ENCODE measurements at regions not wholly inside any gene's neighbourhood (a gene's known extent, or its start where the extent isn't known, plus 50 kb on each side); places are given as distances from the start of the nearest gene placed in this dataset.
"Not testable (repeated sequence)": the region's sequence is repeated elsewhere in the genome, so short reads cannot be mapped to it uniquely, and the experiment has no call there.

- not testable (repeated sequence) for ATAC-seq (ENCODE audit: insufficient read depth, low read depth); H3K4me1 ChIP-seq (ENCODE audit: insufficient read depth, low read length); H3K9ac ChIP-seq (ENCODE audit: low read depth, low read length); DNase-seq; H2AFZ ChIP-seq (ENCODE audit: low read depth, low read length); H3K36me3 ChIP-seq (ENCODE audit: insufficient read depth, low read length); H3K27ac ChIP-seq (ENCODE audit: low read length); H3K4me2 ChIP-seq (ENCODE audit: insufficient read depth, low read length); H4K20me1 ChIP-seq (ENCODE audit: insufficient read depth, low read length); H3K79me2 ChIP-seq (ENCODE audit: insufficient read depth, low read length); H3K27me3 ChIP-seq (ENCODE audit: insufficient read depth, low read length, poor library complexity); H3K4me3 ChIP-seq (ENCODE audit: low read depth in 1 of 2, low read length in 2 of 2)
- H3K9me3 ChIP-seq (ENCODE audit: insufficient read depth, low read length, severe bottlenecking), result peaks cover 11% of the 10 kb centered on the region
Measured at GRCh38 chr6:168840299-168840698, 399.3 kb downstream of the SMOC2 start.

DNA sequence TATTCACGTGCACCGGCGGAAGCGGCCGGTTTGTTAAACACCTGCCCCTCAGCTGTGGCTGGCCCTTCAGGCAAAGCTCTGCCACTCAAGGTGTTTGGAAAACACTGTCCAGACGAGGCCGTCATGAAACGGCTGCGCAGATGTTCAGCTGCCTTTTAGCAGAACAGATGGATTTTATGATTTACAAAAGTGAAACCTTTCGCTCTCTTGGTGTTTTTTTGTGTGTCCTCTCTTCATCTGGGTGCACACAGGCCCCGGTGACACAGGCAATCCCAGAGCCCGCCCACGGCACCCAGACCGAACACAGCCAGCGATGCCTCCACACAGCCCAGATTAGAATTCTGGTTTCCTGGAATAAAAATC lies 397.0 kb downstream of the SMOC2 start:
- DNase-seq (no peak), ATAC-seq (ENCODE audit: insufficient read depth, low read depth) (no peak)
- no peak overlapping the region for H3K27ac ChIP-seq (ENCODE audit: low read length)
- no peak overlapping the region for H3K4me2 ChIP-seq (ENCODE audit: insufficient read depth, low read length)
- no peaks in the 10 kb centered on the region for H4K20me1 ChIP-seq (ENCODE audit: insufficient read depth, low read length)
- peaks cover 11% of the 10 kb centered on the region for H3K9me3 ChIP-seq (ENCODE audit: insufficient read depth, low read length, severe bottlenecking)
- no peaks in the 10 kb centered on the region for H3K79me2 ChIP-seq (ENCODE audit: insufficient read depth, low read length)
- no peak overlapping the region for H2AFZ ChIP-seq (ENCODE audit: low read depth, low read length)
- no peak for TF ChIP-seq EZH2 (IDR thresholded peaks at IDR 0.05; ENCODE audit: borderline replicate concordance, low read depth, low read length, severe bottlenecking)
- TF ChIP-seq CTCF (IDR thresholded peaks at IDR 0.05; ENCODE audit: borderline replicate concordance, extremely low read depth, low read length, poor library complexity, severe bottlenecking), result no peak
- H3K4me1 ChIP-seq (ENCODE audit: insufficient read depth, low read length), result no peaks in the 10 kb centered on the region
- no peak overlapping the region for H3K9ac ChIP-seq (ENCODE audit: low read depth, low read length)
- no peaks in the 10 kb centered on the region for H3K36me3 ChIP-seq (ENCODE audit: insufficient read depth, low read length)
- H3K27me3 ChIP-seq (ENCODE audit: insufficient read depth, low read length, poor library complexity), result no peaks in the 10 kb centered on the region
- H3K4me3 ChIP-seq (ENCODE audit: low read depth in 1 of 2, low read length in 2 of 2), result no peak overlapping the region

DNA sequence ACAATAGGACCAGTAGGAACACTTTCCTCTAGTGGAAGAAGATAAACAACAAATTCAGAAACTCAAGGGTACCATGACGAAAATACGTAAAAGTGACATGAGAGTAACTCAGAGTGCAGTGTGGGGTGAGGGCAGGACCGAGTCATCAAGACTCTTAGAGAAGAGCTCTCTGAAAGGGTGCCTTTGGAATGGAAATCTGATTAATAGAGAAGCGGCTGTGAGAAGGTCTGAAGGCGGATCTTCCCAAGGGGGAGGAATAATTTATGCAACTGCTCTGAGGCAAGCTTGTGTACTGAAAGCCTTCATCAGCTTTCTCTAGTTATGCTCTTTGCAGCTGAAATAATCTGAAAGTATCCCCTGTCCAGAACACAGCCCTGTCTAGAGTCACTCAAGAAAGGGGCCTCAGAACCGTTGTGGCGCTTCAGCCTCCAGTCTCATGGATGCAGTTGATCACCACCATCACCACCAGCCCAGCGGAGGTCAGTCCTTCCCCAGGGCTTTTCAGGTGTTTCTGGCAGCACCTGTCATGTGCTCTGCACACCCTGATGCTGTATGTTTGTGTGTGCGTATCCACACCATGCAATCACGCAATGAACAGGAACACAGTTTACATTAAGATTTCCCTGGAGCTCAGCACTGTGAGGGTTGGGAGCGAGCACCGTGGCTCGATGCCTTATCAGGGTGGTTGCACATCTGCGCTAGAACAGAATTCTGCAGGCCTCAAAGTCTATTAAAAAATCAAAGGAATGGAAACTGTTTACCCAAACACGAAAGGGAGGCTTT lies 396.5 kb downstream of the SMOC2 start:
- no peaks in the 10 kb centered on the region for H3K4me1 ChIP-seq (ENCODE audit: insufficient read depth, low read length)
- no peaks in the 10 kb centered on the region for H3K27me3 ChIP-seq (ENCODE audit: insufficient read depth, low read length, poor library complexity)
- H4K20me1 ChIP-seq (ENCODE audit: insufficient read depth, low read length), result no peaks in the 10 kb centered on the region
- no peak overlapping the region for H3K4me2 ChIP-seq (ENCODE audit: insufficient read depth, low read length)
- TF ChIP-seq EZH2 (IDR thresholded peaks at IDR 0.05; ENCODE audit: borderline replicate concordance, low read depth, low read length, severe bottlenecking) (no peak), CTCF (IDR thresholded peaks at IDR 0.05; ENCODE audit: borderline replicate concordance, extremely low read depth, low read length, poor library complexity, severe bottlenecking) (no peak)
- no peaks in the 10 kb centered on the region for H3K79me2 ChIP-seq (ENCODE audit: insufficient read depth, low read length)
- H3K36me3 ChIP-seq (ENCODE audit: insufficient read depth, low read length), result no peaks in the 10 kb centered on the region
- no peak overlapping the region for H3K4me3 ChIP-seq (ENCODE audit: low read depth in 1 of 2, low read length in 2 of 2)
- DNase-seq (no peak), ATAC-seq (ENCODE audit: insufficient read depth, low read depth) (no peak)
- H3K9ac ChIP-seq (ENCODE audit: low read depth, low read length), result no peak overlapping the region
- H3K27ac ChIP-seq (ENCODE audit: low read length), result no peak overlapping the region
- H2AFZ ChIP-seq (ENCODE audit: low read depth, low read length), result no peak overlapping the region
- peaks cover 11% of the 10 kb centered on the region for H3K9me3 ChIP-seq (ENCODE audit: insufficient read depth, low read length, severe bottlenecking)

GRCh38 chr6:168835991-168836390 lies 395.0 kb downstream of the SMOC2 start:
- no peak for ATAC-seq (ENCODE audit: insufficient read depth, low read depth)
- Histone ChIP-seq H3K4me1 (ENCODE audit: insufficient read depth, low read length) (no peaks in the 10 kb centered on the region), H3K9me3 (ENCODE audit: insufficient read depth, low read length, severe bottlenecking) (peaks cover 2% of the 10 kb centered on the region), H3K27me3 (ENCODE audit: insufficient read depth, low read length, poor library complexity) (no peaks in the 10 kb centered on the region), H2AFZ (ENCODE audit: low read depth, low read length) (no peak overlapping the region), H3K27ac (ENCODE audit: low read length) (no peak overlapping the region), H3K79me2 (ENCODE audit: insufficient read depth, low read length) (no peaks in the 10 kb centered on the region), H3K4me2 (ENCODE audit: insufficient read depth, low read length) (no peak overlapping the region), H4K20me1 (ENCODE audit: insufficient read depth, low read length) (no peaks in the 10 kb centered on the region), H3K9ac (ENCODE audit: low read depth, low read length) (no peak overlapping the region), H3K4me3 (ENCODE audit: low read depth in 1 of 2, low read length in 2 of 2) (no peak overlapping the region), H3K36me3 (ENCODE audit: insufficient read depth, low read length) (no peaks in the 10 kb centered on the region)
- no peak for DNase-seq
- TF ChIP-seq CTCF (IDR thresholded peaks at IDR 0.05; ENCODE audit: borderline replicate concordance, extremely low read depth, low read length, poor library complexity, severe bottlenecking) (no peak), EZH2 (IDR thresholded peaks at IDR 0.05; ENCODE audit: borderline replicate concordance, low read depth, low read length, severe bottlenecking) (no peak)
